IPS-18a (cell line): ENCODE measurements at regions not wholly inside any gene's neighbourhood (a gene's known extent, or its start where the extent isn't known, plus 50 kb on each side); places are given as distances from the start of the nearest gene placed in this dataset.

Experiments used
- H3K27ac ChIP-seq: one replicate; pipeline ENCODE4 v1.5.1; 2013; ENCODE audit warnings: low read length
- H3K27me3 ChIP-seq: one replicate; pipeline ENCODE4 v1.6.1; 2013; ENCODE audit warnings: mild to moderate bottlenecking, low read length; ENCODE audit not compliant: control insufficient read depth, insufficient read depth
- H3K36me3 ChIP-seq: one replicate; pipeline ENCODE4 v1.6.1; 2013; ENCODE audit warnings: low read depth, low read length; ENCODE audit not compliant: control insufficient read depth
- H3K4me1 ChIP-seq: one replicate; pipeline ENCODE4 v1.6.1; 2013; ENCODE audit warnings: low read depth, low read length; ENCODE audit not compliant: control insufficient read depth
- H3K4me3 ChIP-seq: one replicate; pipeline ENCODE4 v1.5.1; 2013; ENCODE audit warnings: low read length
- H3K9ac ChIP-seq: one replicate; pipeline ENCODE4 v1.6.1; 2013; ENCODE audit warnings: mild to moderate bottlenecking, low read length, moderate library complexity
- H3K9me3 ChIP-seq: one replicate; pipeline ENCODE4 v1.6.1; 2013; ENCODE audit warnings: low read depth, low read length; ENCODE audit not compliant: control insufficient read depth

DNA sequence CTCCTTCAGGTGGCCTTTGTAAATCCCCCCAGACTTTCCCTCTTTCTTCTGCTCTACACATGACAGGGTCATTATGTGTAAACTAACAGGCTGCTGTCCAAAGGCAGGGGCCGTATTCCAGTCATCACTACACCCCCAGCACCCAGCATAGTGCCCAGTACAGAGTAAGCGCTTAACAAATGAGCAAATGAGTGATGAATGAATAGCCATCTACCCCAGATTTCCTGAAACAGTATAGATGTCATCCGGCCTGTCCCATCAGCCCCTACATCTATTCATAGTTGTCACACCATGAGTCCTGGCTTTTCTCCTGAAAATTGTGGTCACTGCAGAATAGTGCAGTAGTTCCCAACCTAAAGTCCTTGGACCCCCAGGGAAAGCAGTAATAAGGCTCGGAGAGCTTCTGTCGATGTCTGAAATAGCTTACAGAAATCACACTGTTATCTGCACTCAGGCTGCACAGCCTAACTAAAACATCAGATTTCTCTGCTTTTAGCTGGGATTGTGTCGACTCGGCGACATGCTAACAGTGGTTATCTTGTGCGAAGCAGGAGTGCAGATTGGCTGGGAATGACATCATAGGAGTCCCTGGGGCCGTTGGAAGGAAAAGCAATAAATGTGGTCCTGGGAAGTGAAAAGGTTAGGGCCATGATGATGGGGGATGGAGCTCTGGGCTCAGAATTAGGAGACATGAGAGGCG, 143.8 kb upstream of the NECTIN1 start:
- no peaks in the 10 kb centered on the region for H3K4me1 ChIP-seq
- H3K27ac ChIP-seq: no peak overlapping the region
- H3K27me3 ChIP-seq: no peaks in the 10 kb centered on the region
- no peak overlapping the region for H3K4me3 ChIP-seq
- no peaks in the 10 kb centered on the region for H3K9me3 ChIP-seq
- no peak overlapping the region for H3K9ac ChIP-seq
- H3K36me3 ChIP-seq: no peaks in the 10 kb centered on the region

DNA sequence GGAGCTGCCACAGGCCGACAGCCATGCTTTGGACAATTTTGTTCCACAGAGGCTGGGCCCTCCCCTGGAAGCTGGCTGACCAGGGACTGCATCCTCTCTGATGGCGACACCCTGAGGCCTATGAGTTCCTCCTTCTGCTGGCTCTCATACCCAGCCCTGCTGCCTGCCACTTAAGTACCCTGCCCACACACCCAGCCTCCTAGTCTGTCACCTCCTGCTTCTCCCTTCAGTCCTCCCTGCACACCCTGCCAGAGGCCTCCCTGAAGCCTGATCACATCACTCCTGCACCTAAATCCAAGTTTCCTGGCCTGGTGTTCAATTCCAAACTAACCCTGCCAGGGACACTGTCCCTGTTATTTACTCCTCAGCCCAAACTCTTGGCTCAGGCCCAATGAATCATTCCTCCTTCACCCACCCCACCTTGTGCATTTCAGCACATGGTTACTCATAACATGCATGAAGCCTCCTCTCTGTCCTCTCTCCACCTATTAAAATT, 136.7 kb upstream of the NECTIN1 start:
- Histone ChIP-seq H3K36me3 (no peaks in the 10 kb centered on the region), H3K27me3 (no peaks in the 10 kb centered on the region), H3K9me3 (no peaks in the 10 kb centered on the region), H3K4me1 (peaks cover 3% of the 10 kb centered on the region), H3K9ac (no peak overlapping the region), H3K27ac (no peak overlapping the region), H3K4me3 (no peak overlapping the region)

DNA sequence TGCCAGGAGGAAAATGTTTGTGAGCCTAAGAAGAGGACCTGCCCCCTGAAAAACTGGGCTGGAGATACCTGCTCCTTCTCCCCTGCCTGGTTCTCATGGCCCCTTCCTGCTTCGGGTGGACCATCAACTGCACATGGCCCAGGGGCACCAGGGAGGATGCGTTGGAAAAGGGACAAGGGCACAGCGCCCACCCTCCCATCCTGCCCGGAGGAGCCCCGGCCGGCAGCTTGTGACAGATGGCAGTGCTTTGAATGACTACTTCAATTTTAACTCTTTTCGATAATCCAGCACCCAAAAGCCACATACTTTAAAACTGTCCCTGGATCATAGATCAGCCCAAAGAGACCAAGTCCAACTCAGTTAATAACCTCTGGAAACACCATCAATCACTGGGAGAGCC, 135.8 kb upstream of the NECTIN1 start:
- Histone ChIP-seq H3K4me3 (no peak overlapping the region), H3K36me3 (no peaks in the 10 kb centered on the region), H3K27me3 (no peaks in the 10 kb centered on the region), H3K9me3 (no peaks in the 10 kb centered on the region), H3K27ac (no peak overlapping the region), H3K4me1 (peaks cover 3% of the 10 kb centered on the region), H3K9ac (no peak overlapping the region)

DNA sequence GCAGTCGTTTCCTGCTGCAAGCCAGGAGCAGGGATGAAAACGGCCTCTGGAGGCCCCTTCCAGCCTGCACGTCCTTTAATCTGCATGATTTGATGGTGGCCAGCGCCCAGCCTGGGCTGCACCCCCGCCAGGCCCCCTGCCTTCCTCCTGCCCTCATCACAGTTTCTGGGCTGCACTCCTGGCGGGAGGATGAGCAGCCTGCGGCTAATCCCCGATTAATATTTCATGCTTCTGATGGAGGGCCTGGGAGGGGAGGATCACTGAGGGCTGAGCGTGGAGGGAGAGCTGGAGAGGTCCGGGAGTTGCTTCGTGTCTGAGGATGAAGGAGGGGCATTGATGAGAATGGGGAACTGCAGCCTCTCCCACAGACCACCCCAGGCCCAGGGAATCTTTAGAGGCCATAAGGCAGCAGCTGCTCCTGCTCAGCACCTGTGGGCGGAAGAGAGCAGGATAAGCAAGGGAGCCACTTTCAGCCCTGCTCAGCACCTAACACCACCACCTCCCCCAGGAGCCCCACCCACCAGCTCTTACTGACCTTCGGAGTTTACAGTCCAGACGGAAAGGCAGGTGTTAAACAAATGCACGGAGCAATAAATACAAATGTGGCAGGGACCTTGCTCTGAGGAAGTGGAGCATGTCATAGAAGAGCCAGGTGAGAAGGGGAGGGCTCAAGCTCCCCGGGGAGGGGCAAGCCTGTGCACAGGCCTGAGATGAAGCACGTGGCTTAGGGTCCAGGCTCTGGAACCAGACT, 135.0 kb upstream of the NECTIN1 start:
- H3K4me3 ChIP-seq: no peak overlapping the region
- no peak overlapping the region for H3K27ac ChIP-seq
- no peak overlapping the region for H3K9ac ChIP-seq
- no peaks in the 10 kb centered on the region for H3K36me3 ChIP-seq
- no peaks in the 10 kb centered on the region for H3K27me3 ChIP-seq
- H3K4me1 ChIP-seq: peaks cover 3% of the 10 kb centered on the region
- H3K9me3 ChIP-seq: no peaks in the 10 kb centered on the region

DNA sequence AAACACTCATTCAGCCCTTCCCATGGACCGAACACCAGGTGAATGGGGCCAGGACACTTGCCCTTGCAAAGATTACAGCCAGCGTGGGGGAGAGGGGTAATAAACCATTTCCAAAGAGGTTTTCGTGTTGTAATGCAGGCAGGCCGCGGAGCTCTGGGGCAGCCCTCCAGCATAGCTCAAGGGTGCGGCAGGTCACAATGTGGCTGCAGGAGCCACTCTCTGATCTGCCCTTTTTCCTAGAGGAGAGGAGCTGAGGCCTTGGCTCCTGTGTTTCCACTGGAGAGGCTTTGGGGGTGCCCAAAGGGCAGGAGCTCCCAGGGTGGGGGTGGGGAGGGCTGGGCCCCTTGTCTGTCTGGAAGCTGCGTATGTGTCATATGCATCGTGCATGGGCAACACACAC, 134.2 kb upstream of the NECTIN1 start:
- Histone ChIP-seq H3K9me3 (no peaks in the 10 kb centered on the region), H3K27me3 (no peaks in the 10 kb centered on the region), H3K4me3 (no peak overlapping the region), H3K27ac (no peak overlapping the region), H3K9ac (no peak overlapping the region), H3K4me1 (peaks cover 3% of the 10 kb centered on the region), H3K36me3 (no peaks in the 10 kb centered on the region)

DNA sequence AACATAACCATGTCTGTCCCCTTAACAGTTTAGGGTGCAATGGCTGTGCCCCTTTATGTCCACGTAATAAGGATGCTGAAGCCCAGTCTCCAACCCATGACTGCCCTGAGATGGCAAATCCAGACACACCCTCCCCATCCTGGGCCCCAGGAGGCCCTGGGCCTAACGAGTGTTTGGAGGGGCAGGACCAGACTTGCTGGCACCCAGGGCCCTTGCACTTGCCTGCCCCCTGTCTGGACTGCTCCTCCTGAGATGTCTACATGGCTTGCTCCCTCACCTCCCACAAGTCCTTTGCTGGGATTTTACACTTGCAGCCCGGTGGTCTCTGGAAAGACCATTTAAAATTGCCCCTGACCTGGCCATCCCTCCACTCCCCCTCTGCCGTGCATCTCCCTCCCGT, 132.2 kb upstream of the NECTIN1 start:
- Histone ChIP-seq H3K9me3 (no peaks in the 10 kb centered on the region), H3K9ac (no peak overlapping the region), H3K27ac (no peak overlapping the region), H3K4me3 (no peak overlapping the region), H3K27me3 (no peaks in the 10 kb centered on the region), H3K4me1 (peaks cover 3% of the 10 kb centered on the region), H3K36me3 (no peaks in the 10 kb centered on the region)

DNA sequence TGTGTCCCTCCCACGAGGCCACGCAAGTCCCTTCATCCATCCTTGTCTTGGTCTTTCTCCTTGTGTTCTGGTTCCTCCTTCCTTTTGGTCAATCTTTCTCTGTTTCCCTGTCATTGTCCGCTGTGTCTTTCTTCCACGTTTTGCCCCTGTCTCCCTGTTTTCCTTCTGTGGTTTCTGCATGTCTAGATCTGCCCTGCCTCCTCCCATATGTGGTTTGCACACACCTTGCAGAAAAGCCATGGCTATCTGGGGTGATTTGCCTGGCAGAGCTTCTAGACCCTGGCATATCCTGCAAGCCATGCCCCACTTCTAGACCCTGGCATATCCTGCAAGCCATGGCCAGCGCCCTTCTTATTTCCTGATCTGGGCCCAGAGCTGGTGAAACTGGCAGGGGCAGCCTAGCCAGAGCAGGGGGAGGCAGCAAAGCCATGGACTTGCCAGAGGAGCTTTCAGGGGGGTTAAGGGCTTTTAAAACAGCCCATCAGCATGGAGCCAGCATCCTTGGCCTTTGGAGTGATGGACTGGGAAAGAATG, 131.6 kb upstream of the NECTIN1 start:
- no peak overlapping the region for H3K9ac ChIP-seq
- H3K4me1 ChIP-seq: peaks cover 3% of the 10 kb centered on the region
- H3K36me3 ChIP-seq: no peaks in the 10 kb centered on the region
- no peaks in the 10 kb centered on the region for H3K9me3 ChIP-seq
- no peaks in the 10 kb centered on the region for H3K27me3 ChIP-seq
- no peak overlapping the region for H3K27ac ChIP-seq
- H3K4me3 ChIP-seq: no peak overlapping the region

DNA sequence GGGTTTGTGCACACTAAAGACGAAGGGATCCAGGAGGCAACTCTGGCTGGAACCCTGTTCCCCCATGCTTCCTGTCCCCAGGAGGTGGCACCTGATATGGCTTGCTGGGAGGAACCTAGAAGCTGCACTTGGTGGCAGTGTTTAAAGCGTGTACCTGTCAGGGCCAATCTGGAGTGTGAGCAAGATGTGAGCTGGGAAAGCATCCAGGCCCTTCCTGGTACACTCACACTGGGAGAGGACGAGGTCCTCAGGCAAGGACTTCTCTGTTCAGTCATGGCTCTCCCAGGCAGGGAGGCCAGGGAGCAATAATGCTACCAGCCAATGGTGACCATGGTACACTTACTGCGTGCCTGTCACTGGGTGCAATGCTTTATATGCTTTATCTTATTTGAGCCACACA, 130.7 kb upstream of the NECTIN1 start:
- Histone ChIP-seq H3K36me3 (no peaks in the 10 kb centered on the region), H3K27ac (no peak overlapping the region), H3K9ac (no peak overlapping the region), H3K4me1 (peaks cover 3% of the 10 kb centered on the region), H3K27me3 (no peaks in the 10 kb centered on the region), H3K9me3 (no peaks in the 10 kb centered on the region), H3K4me3 (no peak overlapping the region)

DNA sequence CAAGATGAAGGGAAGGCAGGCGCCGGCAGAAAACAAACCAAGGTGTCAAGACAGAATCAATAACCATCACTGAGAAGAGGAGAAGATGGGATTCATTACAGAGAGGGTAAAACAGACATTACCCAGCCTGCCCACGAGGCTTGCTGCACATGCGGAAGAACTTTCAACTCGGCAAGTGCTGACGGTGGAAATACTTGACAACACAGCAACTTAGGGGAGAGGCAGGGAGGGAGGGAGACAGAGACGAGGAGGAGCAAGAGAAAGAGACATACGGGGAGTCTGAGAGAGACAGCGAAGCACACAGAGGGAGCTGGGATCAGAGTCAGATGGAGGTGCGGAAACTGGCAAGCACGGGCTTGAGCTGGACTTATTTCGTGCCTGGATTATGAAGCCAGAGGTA, 129.3 kb upstream of the NECTIN1 start:
- Histone ChIP-seq H3K4me3 (no peak overlapping the region), H3K27me3 (no peaks in the 10 kb centered on the region)

DNA sequence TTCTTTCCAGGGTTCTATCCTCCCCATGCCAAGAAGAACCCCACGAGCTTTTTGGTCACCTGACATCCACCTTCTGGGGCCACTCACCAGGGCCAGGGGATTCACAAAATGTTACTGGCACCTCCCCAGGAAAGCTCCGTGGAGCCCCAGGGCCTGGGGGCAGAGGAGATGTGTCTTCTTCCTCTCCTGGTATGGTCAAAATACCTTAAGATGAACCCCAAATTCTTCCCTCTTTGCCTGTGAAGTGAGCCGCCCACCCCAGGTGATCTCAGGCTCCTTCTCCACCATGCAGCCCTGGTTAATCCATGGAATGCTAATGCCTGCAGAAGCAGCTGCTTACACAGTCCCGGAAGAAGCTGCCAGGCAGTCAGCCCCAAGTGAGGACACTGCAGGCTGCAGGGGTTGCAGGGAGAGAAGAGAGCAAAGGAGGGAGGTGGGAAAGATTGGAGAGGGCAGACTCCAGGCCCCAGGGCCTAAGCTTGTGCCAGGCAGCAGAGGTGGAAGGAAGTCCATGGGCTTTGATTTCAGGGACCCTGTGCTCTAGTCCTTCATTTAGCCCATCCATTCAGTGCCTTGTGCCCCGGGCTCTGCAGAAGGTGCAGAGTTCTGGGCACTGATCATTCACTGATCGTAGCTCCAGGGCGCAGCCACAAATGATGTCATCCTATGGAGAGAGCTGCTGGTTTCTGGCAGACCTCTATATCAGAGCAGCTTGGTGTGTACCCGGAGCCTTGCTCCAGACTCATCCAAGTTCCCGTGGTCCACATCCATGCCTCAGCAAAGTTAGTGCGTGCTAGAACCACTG, 127.9 kb upstream of the NECTIN1 start:
- Histone ChIP-seq H3K27me3 (no peaks in the 10 kb centered on the region), H3K4me1 (no peaks in the 10 kb centered on the region), H3K27ac (no peak overlapping the region), H3K4me3 (no peak overlapping the region), H3K36me3 (no peaks in the 10 kb centered on the region), H3K9ac (no peak overlapping the region), H3K9me3 (no peaks in the 10 kb centered on the region)

More for the DNA sequence above, 129.3 kb upstream of the NECTIN1 start:
- Histone ChIP-seq H3K4me1 (no peaks in the 10 kb centered on the region), H3K9me3 (no peaks in the 10 kb centered on the region), H3K9ac (no peak overlapping the region), H3K27ac (no peak overlapping the region), H3K36me3 (no peaks in the 10 kb centered on the region)

DNA sequence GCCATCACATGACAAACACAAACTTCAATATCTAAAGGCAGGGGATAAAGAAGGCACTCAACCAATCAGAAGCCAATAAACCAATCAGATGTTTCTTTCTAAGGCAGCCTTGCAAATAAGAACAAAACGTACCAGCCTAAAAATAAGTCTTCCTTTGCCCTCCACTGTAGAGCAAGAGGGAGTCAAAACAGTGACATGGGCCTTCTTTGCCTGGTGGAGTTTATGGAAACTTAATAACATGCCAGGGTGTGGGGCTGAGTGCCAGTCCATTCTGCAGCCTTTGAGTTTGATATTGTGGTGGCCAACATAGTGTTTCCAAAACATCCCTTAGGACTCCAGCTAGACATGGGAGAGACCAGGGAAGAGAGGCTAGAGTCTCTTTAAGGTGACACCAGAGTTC, 126.1 kb upstream of the NECTIN1 start:
- Histone ChIP-seq H3K36me3 (no peaks in the 10 kb centered on the region), H3K4me1 (no peaks in the 10 kb centered on the region), H3K9ac (no peak overlapping the region), H3K9me3 (no peaks in the 10 kb centered on the region), H3K4me3 (no peak overlapping the region), H3K27me3 (no peaks in the 10 kb centered on the region), H3K27ac (no peak overlapping the region)
